Epithelial cell of esophagus (primary cell): ENCODE measurements at regions not wholly inside any gene's neighbourhood (a gene's known extent, or its start where the extent isn't known, plus 50 kb on each side); places are given as distances from the start of the nearest gene placed in this dataset.

ENCODE experiments used
- DNase-seq: peaks from one replicate; pipeline ENCODE4 v3.0.0; 2010; ENCODE audit warnings: low read depth
- H3K4me3 ChIP-seq: 2 replicates; pipeline ENCODE4 v1.5.1; 2011; ENCODE audit warnings: mild to moderate bottlenecking, low read length, control low read depth
- TF ChIP-seq, protein P1 (sequence below): IDR thresholded peaks from 2 replicates; pipeline ENCODE4 v1.5.1; 2011; ENCODE audit warnings: low read depth, mild to moderate bottlenecking, low read length, control low read depth, inconsistent platforms; ENCODE audit not compliant: insufficient read depth; ENCODE audit errors: missing control alignments

DNA sequence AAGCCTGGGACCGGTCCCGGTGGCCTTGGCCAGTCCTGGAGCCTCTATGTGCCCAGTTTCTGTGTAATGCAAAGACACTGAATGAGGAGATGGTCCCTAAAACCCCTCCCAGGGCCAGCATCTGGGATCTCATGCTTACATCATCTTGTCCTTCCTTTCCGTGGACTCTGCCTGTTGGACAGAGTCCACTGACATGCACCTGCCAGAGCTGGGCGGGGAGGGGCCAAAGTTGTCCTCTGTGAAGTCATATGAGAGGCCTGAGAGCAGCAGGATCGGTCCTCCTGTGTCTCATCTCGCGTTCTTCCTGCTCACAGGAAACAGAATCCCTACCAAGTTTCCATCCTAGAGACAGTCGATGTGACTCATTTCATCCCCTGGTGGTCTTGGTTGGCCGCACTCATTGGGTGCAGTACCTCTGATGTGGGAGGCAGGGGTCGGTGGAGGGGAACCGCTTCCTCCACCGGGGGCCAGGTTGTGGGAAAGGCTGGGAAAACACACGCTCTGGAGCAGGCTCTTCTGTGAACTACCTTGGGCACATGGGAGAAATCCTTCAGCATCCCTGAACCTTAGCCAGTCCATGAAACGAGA, 389.6 kb upstream of the PODXL start:
- no peak for DNase-seq
- H3K4me3 ChIP-seq, result no peak overlapping the region
- TF ChIP-seq, protein P1, sequence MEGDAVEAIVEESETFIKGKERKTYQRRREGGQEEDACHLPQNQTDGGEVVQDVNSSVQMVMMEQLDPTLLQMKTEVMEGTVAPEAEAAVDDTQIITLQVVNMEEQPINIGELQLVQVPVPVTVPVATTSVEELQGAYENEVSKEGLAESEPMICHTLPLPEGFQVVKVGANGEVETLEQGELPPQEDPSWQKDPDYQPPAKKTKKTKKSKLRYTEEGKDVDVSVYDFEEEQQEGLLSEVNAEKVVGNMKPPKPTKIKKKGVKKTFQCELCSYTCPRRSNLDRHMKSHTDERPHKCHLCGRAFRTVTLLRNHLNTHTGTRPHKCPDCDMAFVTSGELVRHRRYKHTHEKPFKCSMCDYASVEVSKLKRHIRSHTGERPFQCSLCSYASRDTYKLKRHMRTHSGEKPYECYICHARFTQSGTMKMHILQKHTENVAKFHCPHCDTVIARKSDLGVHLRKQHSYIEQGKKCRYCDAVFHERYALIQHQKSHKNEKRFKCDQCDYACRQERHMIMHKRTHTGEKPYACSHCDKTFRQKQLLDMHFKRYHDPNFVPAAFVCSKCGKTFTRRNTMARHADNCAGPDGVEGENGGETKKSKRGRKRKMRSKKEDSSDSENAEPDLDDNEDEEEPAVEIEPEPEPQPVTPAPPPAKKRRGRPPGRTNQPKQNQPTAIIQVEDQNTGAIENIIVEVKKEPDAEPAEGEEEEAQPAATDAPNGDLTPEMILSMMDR, result no peak

DNA sequence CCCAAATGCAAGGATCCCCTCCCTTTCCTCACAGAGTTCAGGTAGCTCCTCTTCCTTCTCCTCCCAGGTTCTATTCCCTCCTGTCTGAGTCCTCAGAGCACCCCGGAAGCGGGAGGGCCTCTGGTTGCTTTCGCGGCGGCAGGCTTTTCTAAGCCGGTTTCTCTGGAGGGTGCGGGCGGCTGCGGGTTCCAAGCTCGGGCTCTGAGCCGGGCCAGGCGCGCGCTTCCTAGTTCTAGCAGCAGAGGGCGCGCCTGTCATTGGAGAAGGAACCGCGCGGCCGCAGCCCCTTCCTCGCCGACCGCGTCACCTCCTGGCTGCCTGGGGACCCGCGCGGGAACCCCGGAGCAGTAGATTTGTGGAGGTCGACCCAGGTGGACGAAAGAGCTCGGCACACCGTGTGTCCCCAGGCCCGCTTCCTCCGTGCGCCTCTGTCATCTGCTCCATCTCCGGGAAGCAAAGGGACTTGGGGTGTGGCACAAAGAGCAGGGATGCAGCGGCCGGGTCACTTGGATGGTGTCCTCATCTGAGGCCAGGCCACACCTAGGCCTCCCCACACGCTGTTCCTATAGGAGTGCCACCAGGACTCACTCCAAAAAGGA, 389.0 kb upstream of the PODXL start:
- peak; percentile 32 for DNase-seq
- H3K4me3 ChIP-seq, result no peak overlapping the region
- TF ChIP-seq, protein P1, result peak; percentile 73

DNA sequence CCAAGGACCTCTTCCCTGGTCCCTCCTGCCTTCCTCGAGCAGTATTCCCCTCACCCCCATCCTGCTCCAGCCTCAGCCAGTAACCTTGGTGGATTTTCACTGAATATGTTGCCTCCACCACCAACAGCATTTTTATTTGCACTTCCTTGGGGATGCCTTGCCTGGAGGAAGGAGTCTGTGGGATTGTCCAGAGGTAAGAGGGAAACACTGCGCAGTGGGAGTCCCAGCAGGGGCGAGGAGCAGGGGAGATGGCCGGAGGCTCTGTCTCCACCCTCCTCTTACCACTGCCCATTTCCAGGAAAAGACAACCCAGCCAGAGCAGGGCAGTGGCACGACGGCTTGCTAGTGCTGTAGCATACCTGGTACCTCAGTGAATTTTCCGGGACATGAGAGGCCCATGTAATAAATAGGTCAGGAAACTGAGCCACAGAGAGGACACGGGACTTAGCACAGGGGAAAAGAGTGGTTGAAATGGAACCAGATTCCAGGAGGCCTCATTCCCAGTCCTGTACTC, 388.2 kb upstream of the PODXL start:
- no peak for DNase-seq
- TF ChIP-seq, protein P1, result no peak
- no peak overlapping the region for H3K4me3 ChIP-seq

DNA sequence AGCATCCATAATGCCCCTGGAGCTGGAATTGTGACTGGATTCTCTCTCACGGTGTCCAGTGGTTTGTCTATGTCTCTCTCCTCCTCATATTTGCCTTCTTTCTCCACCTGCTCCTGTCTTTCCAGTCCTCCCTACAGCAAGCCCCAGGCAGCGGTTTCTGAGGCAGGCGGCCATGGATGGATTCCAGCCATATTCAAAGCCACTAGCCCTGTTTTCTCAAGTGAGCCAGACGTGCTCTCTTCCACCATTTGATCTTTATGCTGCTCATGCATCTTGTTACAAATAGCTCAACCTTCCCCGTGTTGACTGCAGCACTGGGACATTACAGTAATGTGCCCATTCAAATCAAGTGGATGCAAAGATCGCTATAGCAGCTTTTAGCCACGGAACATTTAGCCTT, 387.2 kb upstream of the PODXL start:
- no peak overlapping the region for H3K4me3 ChIP-seq
- TF ChIP-seq, protein P1, result no peak
- no peak for DNase-seq

DNA sequence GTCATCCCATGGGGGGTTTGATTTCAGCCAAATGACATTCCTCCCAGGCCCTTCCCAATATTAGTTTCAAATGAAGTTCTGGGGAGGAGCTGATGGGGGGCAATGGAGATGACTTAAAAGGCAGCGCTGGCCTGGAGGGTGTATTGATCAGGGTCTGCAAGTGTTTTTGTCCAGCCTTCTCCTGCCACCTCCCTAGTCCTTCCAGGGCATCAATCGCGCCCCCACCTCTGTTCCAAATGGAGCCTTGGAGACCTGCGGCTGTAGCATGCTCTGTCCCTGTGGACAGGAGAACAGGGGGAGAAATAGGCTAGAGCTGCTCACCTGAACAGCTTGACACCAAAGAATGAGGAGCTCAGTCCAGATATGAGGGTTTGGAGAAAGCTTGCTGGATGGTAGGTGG, 386.8 kb upstream of the PODXL start:
- DNase-seq, result no peak
- TF ChIP-seq, protein P1, result no peak
- H3K4me3 ChIP-seq, result no peak overlapping the region

DNA sequence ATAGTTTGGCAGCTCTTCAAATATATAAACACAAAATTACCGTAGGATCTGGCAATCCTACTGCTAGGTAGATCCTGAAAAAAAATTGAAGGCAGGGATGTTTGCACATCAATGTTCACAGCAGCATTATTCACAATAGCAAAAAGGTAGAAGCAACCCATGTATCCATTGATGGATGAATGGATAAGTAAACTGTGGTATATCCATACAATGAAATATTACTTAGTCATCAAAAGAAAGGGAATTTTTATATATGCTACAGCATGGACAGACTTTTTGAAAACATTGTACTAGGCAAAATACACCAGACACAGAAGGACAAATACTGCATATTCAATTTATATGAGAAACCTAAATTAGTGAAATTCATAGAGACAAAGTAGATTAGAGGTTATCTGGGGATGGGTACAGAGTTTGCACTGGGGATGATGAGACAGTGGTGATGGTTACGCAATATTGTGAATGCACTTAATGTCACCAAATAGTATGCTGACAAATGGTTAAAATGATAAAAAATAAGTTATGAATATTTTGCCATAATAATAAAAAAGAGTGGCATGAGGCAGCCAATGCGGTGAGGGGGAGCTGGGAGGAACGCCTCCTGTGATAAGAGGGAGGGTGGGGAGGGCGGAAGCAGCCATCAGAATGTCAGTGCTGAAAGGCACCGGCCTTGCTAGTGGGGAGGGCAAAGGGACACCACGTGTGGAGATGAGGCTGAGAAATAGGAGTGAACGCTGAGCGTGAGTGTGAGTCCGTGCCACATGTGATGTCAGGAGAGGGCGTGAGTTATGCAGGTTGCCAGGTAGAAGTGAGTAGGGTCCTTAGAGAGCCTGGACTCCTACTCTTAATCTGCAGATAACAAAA, 386.1 kb upstream of the PODXL start:
- DNase-seq, result no peak
- TF ChIP-seq, protein P1, result no peak
- no peak overlapping the region for H3K4me3 ChIP-seq
